Kidney (tissue), 13 donors: ENCODE measurements at regions not wholly inside any gene's neighbourhood (a gene's known extent, or its start where the extent isn't known, plus 50 kb on each side); places are given as distances from the start of the nearest gene placed in this dataset.
"Not testable (repeated sequence)": the region's sequence is repeated elsewhere in the genome, so short reads cannot be mapped to it uniquely, and the experiment has no call there.

Experiments used
- DNase-seq, 5 donors: peaks; one replicate each; pipeline ENCODE4 v3.0.0-alpha.2; 2013 to 2020
- FAIRE-seq: peaks from 2 replicates; lab custom pipeline; 2012; peaks lifted over from hg19 to GRCh38; lab: Jason Lieb, UNC
- H3K27ac ChIP-seq, 2 donors: one replicate each; pipeline ENCODE4 v1.7.0; 2013; ENCODE audit warnings: low read depth in 2 of 2, low read length in 2 of 2, inconsistent platforms in 1 of 2
- H3K27me3 ChIP-seq: one replicate; pipeline ENCODE4 v1.7.1; 2013; ENCODE audit warnings: low read length, inconsistent platforms; ENCODE audit not compliant: control insufficient read depth, insufficient read depth
- H3K36me3 ChIP-seq, 3 donors: one replicate each; pipeline versions ENCODE4 v1.7.0 to v1.7.1; 2013; ENCODE audit warnings: low read length in 3 of 3, control low read depth in 1 of 3, inconsistent platforms in 1 of 3; ENCODE audit not compliant: insufficient read depth in 3 of 3, control insufficient read depth in 2 of 3
- H3K4me1 ChIP-seq, 3 donors: one replicate each; pipeline versions ENCODE4 v1.7.0 to v1.7.1; 2013; ENCODE audit warnings: low read length in 3 of 3, inconsistent platforms in 1 of 3, low read depth in 1 of 3; ENCODE audit not compliant: control insufficient read depth in 2 of 3, insufficient read depth in 2 of 3
- H3K4me3 ChIP-seq, 3 donors: one replicate each; pipeline versions ENCODE4 v1.7.0 to v1.8.1; 2013; ENCODE audit warnings: low read length in 3 of 3, control low read depth in 1 of 3, inconsistent platforms in 1 of 3
- H3K9ac ChIP-seq, 3 donors: one replicate each; pipeline versions ENCODE4 v1.7.0 to v1.7.1; 2013; ENCODE audit warnings: low read length in 3 of 3, control low read depth in 1 of 3, inconsistent platforms in 1 of 3
- H3K9me3 ChIP-seq, 3 donors: one replicate each; pipeline versions ENCODE4 v1.7.0 to v1.7.1; 2013; ENCODE audit warnings: low read length in 3 of 3, control low read depth in 1 of 3, inconsistent platforms in 1 of 3; ENCODE audit not compliant: control insufficient read depth in 2 of 3, insufficient read depth in 1 of 3
- CTCF ChIP-seq: IDR thresholded peaks from 3 replicates; pipeline ENCODE4 v1.5.1; 2012; ENCODE audit warnings: mild to moderate bottlenecking, moderate library complexity, borderline replicate concordance; ENCODE audit not compliant: insufficient read depth; ENCODE audit errors: extremely low read depth
- intact Hi-C: fragments of 100-400 bp; cut with DNase I; formaldehyde crosslinking; loops from one replicate; pipeline ENCODE4 v1.11.1; 2022
- donor health status: control.
- donor health status: control.
- donor health status: control.
- donor health status: control.
- donor health status: control.
- donor health status: DM: yes; HTN: yes; CAD: no.
- donor health status: Normal renal cell carcinoma (clear cell type).

GRCh38 chr11:122557163-122557562 is 98.4 kb upstream of the UBASH3B start:
- H3K9ac ChIP-seq, intact Hi-C loops, H3K9me3 ChIP-seq, H3K27ac ChIP-seq, FAIRE-seq, H3K4me1 ChIP-seq, H3K36me3 ChIP-seq, H3K4me3 ChIP-seq, H3K27me3 ChIP-seq: not testable (repeated sequence)
- peak in 1 of 5 donors; percentile 16 for DNase-seq

- no peak for TF ChIP-seq CTCF
- peak in 4 of 5 donors; percentile 26 to 79 (median 54) for DNase-seq
- intact Hi-C loops: no loop called here
These were observed 98.9 kb upstream of the UBASH3B start for GRCh38 chr11:122556605-122557004.

GRCh38 chr11:122538060-122538459 is 117.5 kb upstream of the UBASH3B start:
- peaks cover 0 to 9% (median 2%) of the 10 kb centered on the region in 3 donors for H3K9me3 ChIP-seq
- H3K27ac ChIP-seq: no peak overlapping the region
- intact Hi-C loops: no loop called here
- DNase-seq (no peak), FAIRE-seq (no peak)
- no peak for TF ChIP-seq CTCF
- no peak overlapping the region for H3K4me3 ChIP-seq
- no peaks in the 10 kb centered on the region for H3K27me3 ChIP-seq
- H3K36me3 ChIP-seq: no peaks in the 10 kb centered on the region
- H3K4me1 ChIP-seq: no peaks in the 10 kb centered on the region
- no peak overlapping the region for H3K9ac ChIP-seq

More at GRCh38 chr11:122556605-122557004, 98.9 kb upstream of the UBASH3B start:
- no peaks in the 10 kb centered on the region for H3K9me3 ChIP-seq
- no peaks in the 10 kb centered on the region for H3K36me3 ChIP-seq
- H3K27ac ChIP-seq: no peak overlapping the region
- no peak for FAIRE-seq
- H3K9ac ChIP-seq: no peak overlapping the region
- H3K4me3 ChIP-seq: peak overlapping the region in 1 of 3 donors; percentile 4
- no peaks in the 10 kb centered on the region for H3K4me1 ChIP-seq
- no peaks in the 10 kb centered on the region for H3K27me3 ChIP-seq

- Histone ChIP-seq H3K4me3 (no peak overlapping the region), H3K9ac (no peak overlapping the region), H3K4me1 (peaks cover 0 to 3% (median 0%) of the 10 kb centered on the region in 3 donors), H3K27me3 (no peaks in the 10 kb centered on the region), H3K36me3 (no peaks in the 10 kb centered on the region), H3K27ac (no peak overlapping the region), H3K9me3 (no peaks in the 10 kb centered on the region)
- FAIRE-seq (no peak), DNase-seq (no peak)
- intact Hi-C loops: no loop called here
- TF ChIP-seq CTCF: no peak
These were observed 130.6 kb upstream of the UBASH3B start for GRCh38 chr11:122524898-122525297.
